Suprapubic skin (tissue), 4 donors: ENCODE measurements at regions not wholly inside any gene's neighbourhood (a gene's known extent, or its start where the extent isn't known, plus 50 kb on each side); places are given as distances from the start of the nearest gene placed in this dataset.

Source experiments
- DNase-seq, 2 donors: peaks; one replicate each; pipeline ENCODE4 v3.0.0-alpha.2; 2019; ENCODE audit warnings: low spot score in 2 of 2
- H3K27ac ChIP-seq: fragments of 200-600 bp; sonication (generic); one replicate; pipeline ENCODE4 v1.5.1; 2019
- H3K27me3 ChIP-seq: fragments of 200-600 bp; sonication (generic); one replicate; pipeline ENCODE4 v1.5.1; 2019
- H3K36me3 ChIP-seq: fragments of 200-600 bp; sonication (generic); one replicate; pipeline ENCODE4 v1.5.1; 2019
- H3K4me1 ChIP-seq: fragments of 200-600 bp; sonication (generic); one replicate; pipeline ENCODE4 v1.5.1; 2019
- H3K4me3 ChIP-seq: fragments of 200-600 bp; sonication (generic); one replicate; pipeline ENCODE4 v1.5.1; 2019; ENCODE audit warnings: mild to moderate bottlenecking
- H3K9me3 ChIP-seq: fragments of 200-600 bp; sonication (generic); one replicate; pipeline ENCODE4 v1.5.1; 2019
- CTCF ChIP-seq, 2 donors: fragments of 200-600 bp in 1 of 2; fragments of 450-650 bp in 1 of 2; sonication (generic) in 1 of 2; IDR thresholded peaks; one replicate each; pipeline ENCODE4 v1.5.1; 2016 to 2019; ENCODE audit warnings: antibody characterized with exemption in 2 of 2, mild to moderate bottlenecking in 1 of 2, moderate library complexity in 1 of 2
- EP300 ChIP-seq: sonication (generic); formaldehyde crosslinking; IDR thresholded peaks from one replicate; pipeline ENCODE4 v1.6.1; 2017; ENCODE audit warnings: antibody characterized with exemption
- POLR2A ChIP-seq, 2 donors: fragments of 450-650 bp; IDR thresholded peaks; one replicate each; pipeline ENCODE4 v1.6.1; 2017; ENCODE audit warnings: antibody characterized with exemption in 2 of 2, mild to moderate bottlenecking in 2 of 2, moderate library complexity in 2 of 2
- POLR2AphosphoS5 ChIP-seq, 3 donors: sonication (generic); formaldehyde crosslinking; IDR thresholded peaks; one replicate each; pipeline ENCODE4 v1.6.1; 2017; ENCODE audit warnings: antibody characterized with exemption in 3 of 3
- WGBS: methylation state at CpG from one replicate; pipeline ENCODE4 v1.1.5; 2018; 5-methylcytosine and 5-hydroxymethylcytosine counted together

DNA sequence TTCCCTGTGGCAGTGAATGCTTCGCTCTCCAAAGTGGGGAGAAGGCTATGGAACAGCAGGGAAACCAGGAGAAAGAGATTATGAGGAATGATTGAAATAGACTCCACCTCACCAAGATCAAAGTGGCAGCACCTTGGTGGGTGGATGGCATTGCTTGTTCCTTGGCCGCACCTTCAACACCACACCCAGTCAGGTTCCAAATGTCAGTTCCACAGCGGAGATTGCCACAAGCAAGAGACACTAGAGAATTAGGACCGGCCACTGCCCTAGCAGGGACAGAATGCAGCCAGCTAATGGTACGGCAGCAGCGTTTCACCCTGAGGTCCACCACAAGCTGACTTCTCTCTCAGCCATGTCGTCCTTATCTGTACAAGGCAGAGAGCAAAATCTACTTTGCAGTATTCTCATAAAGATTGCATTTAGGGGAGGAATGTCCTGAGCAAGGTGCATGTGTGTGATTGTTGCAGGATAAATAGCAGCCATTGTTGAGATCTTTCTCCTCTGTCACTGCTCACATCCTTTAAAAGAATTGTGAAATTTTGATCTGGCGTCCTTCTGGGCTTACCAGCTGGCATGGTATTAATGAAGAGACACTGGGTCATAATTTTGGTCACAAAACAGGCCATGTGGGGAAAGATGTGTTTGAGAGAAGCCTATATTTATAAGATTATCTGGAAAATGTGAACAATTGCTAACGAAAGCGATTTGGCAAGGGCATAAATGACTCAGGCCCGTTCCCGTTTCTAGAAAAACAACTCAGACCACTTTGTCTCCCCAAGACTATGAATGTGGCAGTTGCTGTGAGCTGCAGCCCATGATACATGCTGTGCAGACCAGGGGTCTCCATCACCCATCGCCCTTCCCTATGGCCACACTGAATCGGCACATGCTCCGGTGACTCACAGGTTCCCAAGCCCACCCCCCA is 228.6 kb upstream of the ID2 start:
- DNase-seq: no peak
- Histone ChIP-seq H3K27me3 (peaks cover 10% of the 10 kb centered on the region), H3K27ac (no peak overlapping the region), H3K36me3 (no peaks in the 10 kb centered on the region), H3K4me3 (no peak overlapping the region), H3K4me1 (peaks cover 23% of the 10 kb centered on the region), H3K9me3 (no peaks in the 10 kb centered on the region)
- WGBS: 59% methylated on average over 15 of the region's 15 CpGs
- TF ChIP-seq EP300 (no peak), POLR2A (IDR thresholded peaks at IDR 0.05) (no peak), POLR2AphosphoS5 (IDR thresholded peaks at IDR 0.05) (no peak), CTCF (IDR thresholded peaks at IDR 0.05) (no peak)

- WGBS: 40% methylated on average over 12 of the region's 12 CpGs
- no peak for DNase-seq
Observed at GRCh38 chr2:8453904-8454302, 228.0 kb upstream of the ID2 start.

DNA sequence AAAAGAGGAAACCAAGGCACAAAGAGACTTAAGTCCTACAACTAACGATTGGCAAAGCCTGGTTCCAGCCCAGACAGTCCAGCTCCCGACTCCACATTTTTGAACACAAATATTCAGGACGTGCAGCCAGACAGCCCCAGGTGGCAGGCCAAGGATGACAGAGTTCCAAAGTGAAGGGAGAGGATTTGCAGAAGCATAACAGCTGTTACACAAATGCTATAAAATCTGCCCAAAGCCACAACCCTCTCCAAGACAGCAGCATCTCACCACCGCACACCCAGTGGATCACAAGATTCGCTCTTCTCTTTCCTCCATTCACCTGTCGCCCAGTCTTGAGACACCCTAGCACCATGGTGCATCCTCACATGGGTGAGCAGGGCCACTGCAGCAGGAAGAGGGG is 227.1 kb upstream of the ID2 start:
- Histone ChIP-seq H3K4me1 (peaks cover 23% of the 10 kb centered on the region), H3K27ac (no peak overlapping the region)
- WGBS: 79% methylated on average over 6 of the region's 6 CpGs

More at GRCh38 chr2:8453904-8454302, 228.0 kb upstream of the ID2 start:
- H3K4me1 ChIP-seq: peaks cover 23% of the 10 kb centered on the region
- H3K36me3 ChIP-seq: no peaks in the 10 kb centered on the region
- TF ChIP-seq EP300: no peak
- TF ChIP-seq CTCF (IDR thresholded peaks at IDR 0.05): no peak
- TF ChIP-seq POLR2AphosphoS5 (IDR thresholded peaks at IDR 0.05): no peak
- TF ChIP-seq POLR2A (IDR thresholded peaks at IDR 0.05): no peak
- H3K9me3 ChIP-seq: no peaks in the 10 kb centered on the region
- H3K27me3 ChIP-seq: peaks cover 10% of the 10 kb centered on the region
- H3K27ac ChIP-seq: no peak overlapping the region
- no peak overlapping the region for H3K4me3 ChIP-seq

GRCh38 chr2:8455236-8456150 is 226.4 kb upstream of the ID2 start:
- 76% methylated on average over 23 of the region's 23 CpGs for WGBS
- DNase-seq: peak in 1 of 2 donors; percentile 59
- H3K36me3 ChIP-seq: no peaks in the 10 kb centered on the region
- H3K9me3 ChIP-seq: no peaks in the 10 kb centered on the region
- H3K27me3 ChIP-seq: peaks cover 10% of the 10 kb centered on the region
- no peak overlapping the region for H3K4me3 ChIP-seq
- no peak overlapping the region for H3K27ac ChIP-seq
- peaks cover 23% of the 10 kb centered on the region for H3K4me1 ChIP-seq
- TF ChIP-seq CTCF (IDR thresholded peaks at IDR 0.05) (no peak), POLR2A (IDR thresholded peaks at IDR 0.05) (no peak), POLR2AphosphoS5 (IDR thresholded peaks at IDR 0.05) (no peak), EP300 (no peak)

More for the DNA sequence above, 227.1 kb upstream of the ID2 start:
- H3K4me3 ChIP-seq: no peak overlapping the region
- H3K27me3 ChIP-seq: peaks cover 10% of the 10 kb centered on the region
- no peaks in the 10 kb centered on the region for H3K9me3 ChIP-seq
- TF ChIP-seq CTCF (IDR thresholded peaks at IDR 0.05): no peak
- no peak for TF ChIP-seq POLR2A (IDR thresholded peaks at IDR 0.05)
- no peak for TF ChIP-seq EP300
- no peak for TF ChIP-seq POLR2AphosphoS5 (IDR thresholded peaks at IDR 0.05)
- peak in 1 of 2 donors; percentile 44 for DNase-seq
- no peaks in the 10 kb centered on the region for H3K36me3 ChIP-seq
